ENCODE measurements at regions not wholly inside any gene's neighbourhood (a gene's known extent, or its start where the extent isn't known, plus 50 kb on each side); places are given as distances from the start of the nearest gene placed in this dataset.
"Not testable (repeated sequence)": the region's sequence is repeated elsewhere in the genome, so short reads cannot be mapped to it uniquely, and the experiment has no call there.

DNA sequence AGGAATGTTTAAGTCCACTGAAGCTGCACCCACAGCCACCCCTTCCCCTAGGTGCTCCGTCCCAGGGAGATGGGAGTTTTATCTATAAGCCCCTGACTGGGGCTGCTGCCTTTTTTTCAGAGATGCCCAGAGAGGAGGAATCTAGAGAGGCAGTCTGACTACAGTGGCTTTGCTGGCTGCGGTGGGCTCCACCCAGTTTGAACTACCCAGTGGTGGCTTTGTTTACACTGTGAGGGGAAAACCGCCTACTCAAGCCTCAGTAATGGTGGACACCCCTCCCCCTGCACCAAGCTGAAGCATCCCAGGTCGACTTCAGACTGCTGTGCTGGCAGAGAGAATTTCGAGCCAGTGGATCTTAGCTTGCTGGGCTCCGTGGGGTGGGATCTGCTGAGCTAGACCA is 298.0 kb downstream of the PLK2 start:
- not testable (repeated sequence) for TF ChIP-seq POLR2A (IDR thresholded peaks at IDR 0.05; ENCODE audit: low read depth, low read length); POLR2AphosphoS5 (IDR thresholded peaks at IDR 0.05; ENCODE audit: low read depth, low read length); TAF1 (IDR thresholded peaks at IDR 0.05; ENCODE audit: low read depth, low read length); SPI1 (IDR thresholded peaks at IDR 0.05; ENCODE audit: low read depth, low read length); POU2F2 (IDR thresholded peaks at IDR 0.05; ENCODE audit: low read depth, low read length); PAX5 (IDR thresholded peaks at IDR 0.05; ENCODE audit: insufficient read depth, low read length, severe bottlenecking)
